DND-41 (cell line): ENCODE measurements at regions not wholly inside any gene's neighbourhood (a gene's known extent, or its start where the extent isn't known, plus 50 kb on each side); places are given as distances from the start of the nearest gene placed in this dataset.

Source experiments
- ATAC-seq: fragments of 200-7000 bp; cut with Tn5 transposase; 3 replicates; pipeline ENCODE4 v1.9.1; 2021; ENCODE audit warnings: low read depth; ENCODE audit not compliant: insufficient read depth
- DNase-seq: peaks from one replicate; pipeline ENCODE4 v3.0.0-alpha.2; 2020
- H2AFZ ChIP-seq: 2 replicates; pipeline ENCODE4 v1.6.0; 2012; ENCODE audit warnings: low read depth, low read length
- H3K27ac ChIP-seq: 2 replicates; pipeline ENCODE4 v1.5.1; 2012; ENCODE audit warnings: low read length, inconsistent platforms
- H3K27me3 ChIP-seq: fragments of 200-600 bp; sonication (generic); 2 replicates; pipeline ENCODE4 v1.6.0; 2012; ENCODE audit warnings: low read length, mild to moderate bottlenecking, inconsistent platforms; ENCODE audit not compliant: insufficient read depth, poor library complexity
- H3K36me3 ChIP-seq: 2 replicates; pipeline ENCODE4 v1.5.1; 2012; ENCODE audit warnings: low read length, inconsistent platforms; ENCODE audit not compliant: insufficient read depth
- H3K4me1 ChIP-seq: 2 replicates; pipeline ENCODE4 v1.5.1; 2012; ENCODE audit warnings: mild to moderate bottlenecking, low read length; ENCODE audit not compliant: insufficient read depth
- H3K4me2 ChIP-seq: 2 replicates; pipeline ENCODE4 v1.6.0; 2012; ENCODE audit warnings: mild to moderate bottlenecking, moderate library complexity, low read length, inconsistent platforms; ENCODE audit not compliant: insufficient read depth
- H3K4me3 ChIP-seq, 2 experiments: fragments of 200-600 bp in 1 of 2; shearing (Covaris generic) in 1 of 2; 2 replicates each; pipeline ENCODE4 v1.5.1; 2012 to 2016; ENCODE audit warnings: inconsistent platforms in 2 of 2, low read length in 2 of 2, mild to moderate bottlenecking in 2 of 2, low read depth in 1 of 2, moderate library complexity in 1 of 2
- H3K79me2 ChIP-seq: 2 replicates; pipeline ENCODE4 v1.6.0; 2012; ENCODE audit warnings: low read length, inconsistent platforms; ENCODE audit not compliant: insufficient read depth
- H3K9ac ChIP-seq: 2 replicates; pipeline ENCODE4 v1.6.0; 2012; ENCODE audit warnings: low read depth, mild to moderate bottlenecking, inconsistent platforms, low read length, moderate library complexity
- H3K9me3 ChIP-seq: 2 replicates; pipeline ENCODE4 v1.5.1; 2012; ENCODE audit warnings: low read length, moderate library complexity, mild to moderate bottlenecking, inconsistent platforms; ENCODE audit not compliant: insufficient read depth, severe bottlenecking
- H4K20me1 ChIP-seq: 2 replicates; pipeline ENCODE4 v1.6.0; 2012; ENCODE audit warnings: low read length; ENCODE audit not compliant: insufficient read depth
- EZH2 ChIP-seq: IDR thresholded peaks from 3 replicates; pipeline ENCODE4 v1.6.1; 2012; ENCODE audit warnings: borderline replicate concordance, low read depth, mild to moderate bottlenecking, moderate library complexity, low read length, inconsistent platforms; ENCODE audit not compliant: severe bottlenecking
- TF ChIP-seq, protein P1 (sequence below): IDR thresholded peaks from 2 replicates; pipeline ENCODE4 v1.5.1; 2012; ENCODE audit warnings: borderline replicate concordance, low read length, moderate library complexity, mild to moderate bottlenecking; ENCODE audit not compliant: poor library complexity, severe bottlenecking; ENCODE audit errors: extremely low read depth

DNA sequence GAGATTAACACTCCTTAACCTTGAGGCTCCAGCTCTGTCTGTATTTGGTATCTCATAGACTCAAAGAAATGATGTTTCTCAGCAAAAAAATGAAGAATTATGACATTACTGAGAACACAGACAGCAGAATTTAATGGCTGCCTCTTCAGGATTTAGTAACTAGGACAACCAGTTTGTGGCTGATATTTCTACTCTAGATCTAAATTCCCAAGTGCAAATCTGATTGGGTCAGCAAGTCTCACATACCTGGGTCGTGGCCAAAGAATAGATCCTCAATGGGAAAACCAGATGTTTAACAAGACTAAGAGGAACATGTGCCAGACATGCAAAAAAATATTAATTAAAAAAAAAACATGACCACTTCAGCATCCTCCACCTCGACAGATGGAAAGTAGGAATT is 608.9 kb downstream of the DTWD2 start:
- Histone ChIP-seq H2AFZ (no peak overlapping the region), H3K9me3 (no peaks in the 10 kb centered on the region), H3K4me3 (no peak overlapping the region), H4K20me1 (no peaks in the 10 kb centered on the region), H3K27ac (no peak overlapping the region), H3K4me1 (no peaks in the 10 kb centered on the region), H3K27me3 (no peaks in the 10 kb centered on the region), H3K4me2 (no peak overlapping the region), H3K36me3 (no peaks in the 10 kb centered on the region), H3K79me2 (no peaks in the 10 kb centered on the region), H3K9ac (no peak overlapping the region)
- DNase-seq (no peak), ATAC-seq (no peak)
- no peak for TF ChIP-seq EZH2
- TF ChIP-seq, protein P1, sequence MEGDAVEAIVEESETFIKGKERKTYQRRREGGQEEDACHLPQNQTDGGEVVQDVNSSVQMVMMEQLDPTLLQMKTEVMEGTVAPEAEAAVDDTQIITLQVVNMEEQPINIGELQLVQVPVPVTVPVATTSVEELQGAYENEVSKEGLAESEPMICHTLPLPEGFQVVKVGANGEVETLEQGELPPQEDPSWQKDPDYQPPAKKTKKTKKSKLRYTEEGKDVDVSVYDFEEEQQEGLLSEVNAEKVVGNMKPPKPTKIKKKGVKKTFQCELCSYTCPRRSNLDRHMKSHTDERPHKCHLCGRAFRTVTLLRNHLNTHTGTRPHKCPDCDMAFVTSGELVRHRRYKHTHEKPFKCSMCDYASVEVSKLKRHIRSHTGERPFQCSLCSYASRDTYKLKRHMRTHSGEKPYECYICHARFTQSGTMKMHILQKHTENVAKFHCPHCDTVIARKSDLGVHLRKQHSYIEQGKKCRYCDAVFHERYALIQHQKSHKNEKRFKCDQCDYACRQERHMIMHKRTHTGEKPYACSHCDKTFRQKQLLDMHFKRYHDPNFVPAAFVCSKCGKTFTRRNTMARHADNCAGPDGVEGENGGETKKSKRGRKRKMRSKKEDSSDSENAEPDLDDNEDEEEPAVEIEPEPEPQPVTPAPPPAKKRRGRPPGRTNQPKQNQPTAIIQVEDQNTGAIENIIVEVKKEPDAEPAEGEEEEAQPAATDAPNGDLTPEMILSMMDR = no peak

DNA sequence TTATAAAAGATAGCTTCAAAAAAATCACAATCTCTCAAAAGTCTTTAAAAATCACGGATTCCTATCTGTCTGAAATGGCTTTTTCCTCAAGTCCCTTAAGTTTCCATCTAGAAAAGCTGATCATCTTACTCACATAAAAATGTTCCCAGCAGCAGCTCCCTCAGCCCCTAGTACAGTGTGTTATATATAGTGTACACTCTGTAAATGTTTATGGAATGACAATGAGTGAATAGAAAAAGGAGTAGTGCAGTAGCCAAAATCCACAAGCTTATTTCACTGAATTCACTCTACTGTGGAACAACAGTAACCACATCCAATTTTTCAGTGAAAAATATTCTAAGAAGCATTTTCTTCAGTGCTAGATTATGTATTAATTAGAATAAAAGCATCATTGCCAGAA is 609.4 kb downstream of the DTWD2 start:
- H3K4me2 ChIP-seq = no peak overlapping the region
- TF ChIP-seq, protein P1 = no peak
- no peak for TF ChIP-seq EZH2
- DNase-seq (no peak), ATAC-seq (no peak)
- H3K79me2 ChIP-seq = no peaks in the 10 kb centered on the region
- no peaks in the 10 kb centered on the region for H3K27me3 ChIP-seq
- H3K4me1 ChIP-seq = no peaks in the 10 kb centered on the region
- H3K27ac ChIP-seq = no peak overlapping the region
- H3K36me3 ChIP-seq = no peaks in the 10 kb centered on the region
- H3K9me3 ChIP-seq = no peaks in the 10 kb centered on the region
- H2AFZ ChIP-seq = no peak overlapping the region
- H3K9ac ChIP-seq = no peak overlapping the region
- no peaks in the 10 kb centered on the region for H4K20me1 ChIP-seq
- no peak overlapping the region for H3K4me3 ChIP-seq

DNA sequence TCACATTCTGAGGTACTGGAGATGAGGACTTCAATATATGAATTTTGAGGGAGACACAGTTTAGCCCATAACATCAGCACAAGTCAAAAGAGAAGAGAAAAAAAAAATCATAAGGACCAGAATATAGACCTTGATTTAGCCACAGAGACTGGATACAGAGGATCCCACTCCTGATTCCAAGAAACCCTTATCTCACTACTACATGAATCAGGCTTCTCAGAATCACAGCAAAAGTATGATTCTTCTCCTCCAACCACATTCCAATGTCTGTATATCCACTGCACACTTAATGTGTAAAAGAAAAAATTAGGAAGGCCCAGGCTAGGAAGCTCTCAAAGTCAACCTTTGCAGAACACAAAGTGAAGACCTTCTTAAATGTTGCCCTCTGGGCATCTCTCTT is 610.9 kb downstream of the DTWD2 start:
- H3K79me2 ChIP-seq = no peaks in the 10 kb centered on the region
- no peaks in the 10 kb centered on the region for H3K36me3 ChIP-seq
- H3K9me3 ChIP-seq = no peaks in the 10 kb centered on the region
- no peak overlapping the region for H3K4me3 ChIP-seq
- ATAC-seq (no peak), DNase-seq (no peak)
- TF ChIP-seq EZH2 = no peak
- TF ChIP-seq, protein P1 = no peak
- H4K20me1 ChIP-seq = no peaks in the 10 kb centered on the region
- no peaks in the 10 kb centered on the region for H3K27me3 ChIP-seq
- H3K27ac ChIP-seq = no peak overlapping the region
- no peaks in the 10 kb centered on the region for H3K4me1 ChIP-seq
- H3K9ac ChIP-seq = no peak overlapping the region
- no peak overlapping the region for H3K4me2 ChIP-seq
- H2AFZ ChIP-seq = no peak overlapping the region
